ENCODE measurements at regions not wholly inside any gene's neighbourhood (a gene's known extent, or its start where the extent isn't known, plus 50 kb on each side); places are given as distances from the start of the nearest gene placed in this dataset.

DNA sequence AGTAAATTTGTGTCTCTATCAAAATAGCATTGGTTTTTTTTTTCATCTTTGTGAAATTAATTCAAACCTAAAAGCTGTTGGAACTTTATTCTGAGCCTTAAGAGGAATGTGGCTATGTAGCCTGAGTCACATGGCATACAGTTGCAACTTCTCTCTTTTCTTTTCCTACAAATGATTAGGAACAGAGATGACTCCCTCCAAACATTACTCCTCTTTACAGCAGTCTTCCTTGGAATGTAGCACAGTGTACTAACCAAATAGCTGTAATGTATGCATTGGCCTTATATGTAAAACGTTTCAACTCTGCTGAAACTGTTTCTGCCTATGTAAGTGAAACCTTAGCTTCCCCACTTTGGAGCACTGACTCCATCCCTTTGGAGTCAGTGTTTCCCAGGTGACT is 100.9 kb upstream of the MAP1B start:
- H3K4me2 ChIP-seq (ENCODE audit: unreplicated experiment): no peak overlapping the region
- no peaks in the 10 kb centered on the region for H3K9me3 ChIP-seq (ENCODE audit: low read depth)
- no peak for TF ChIP-seq EZH2 (IDR thresholded peaks at IDR 0.05; ENCODE audit: insufficient read depth, poor library complexity, severe bottlenecking)
- no peak for TF ChIP-seq EZH2phosphoT487 (IDR thresholded peaks at IDR 0.05; ENCODE audit: insufficient read depth, low read depth)
- H3K27me3 ChIP-seq (replicated peaks; ENCODE audit: insufficient read depth): peaks cover 11% of the 10 kb centered on the region
- DNase-seq: peak; percentile 27
- H3K9ac ChIP-seq: no peak overlapping the region
- no peaks in the 10 kb centered on the region for H4K20me1 ChIP-seq (ENCODE audit: insufficient read depth)
- H3K4me3 ChIP-seq: no peak overlapping the region
- no peaks in the 10 kb centered on the region for H3K79me2 ChIP-seq (ENCODE audit: insufficient read depth)
- no peaks in the 10 kb centered on the region for H3K9me2 ChIP-seq (ENCODE audit: insufficient read depth)
- H3F3A ChIP-seq (ENCODE audit: insufficient read depth): no peaks in the 10 kb centered on the region
- no peaks in the 10 kb centered on the region for H3K4me1 ChIP-seq (ENCODE audit: insufficient read depth)
- in situ Hi-C loops (cut with MboI): no loop called here
- no peak overlapping the region for H3K27ac ChIP-seq
- no peaks in the 10 kb centered on the region for H3K36me3 ChIP-seq (ENCODE audit: low read depth)
- WGBS, 2 experiments (ENCODE audit: low coverage in 1 of 2, low lambda C conversion rate in 2 of 2, missing lambda C conversion rate in 2 of 2): 7 to 10% methylated on average over 1 of the region's 1 CpG
- no peak overlapping the region for H2AFZ ChIP-seq

DNA sequence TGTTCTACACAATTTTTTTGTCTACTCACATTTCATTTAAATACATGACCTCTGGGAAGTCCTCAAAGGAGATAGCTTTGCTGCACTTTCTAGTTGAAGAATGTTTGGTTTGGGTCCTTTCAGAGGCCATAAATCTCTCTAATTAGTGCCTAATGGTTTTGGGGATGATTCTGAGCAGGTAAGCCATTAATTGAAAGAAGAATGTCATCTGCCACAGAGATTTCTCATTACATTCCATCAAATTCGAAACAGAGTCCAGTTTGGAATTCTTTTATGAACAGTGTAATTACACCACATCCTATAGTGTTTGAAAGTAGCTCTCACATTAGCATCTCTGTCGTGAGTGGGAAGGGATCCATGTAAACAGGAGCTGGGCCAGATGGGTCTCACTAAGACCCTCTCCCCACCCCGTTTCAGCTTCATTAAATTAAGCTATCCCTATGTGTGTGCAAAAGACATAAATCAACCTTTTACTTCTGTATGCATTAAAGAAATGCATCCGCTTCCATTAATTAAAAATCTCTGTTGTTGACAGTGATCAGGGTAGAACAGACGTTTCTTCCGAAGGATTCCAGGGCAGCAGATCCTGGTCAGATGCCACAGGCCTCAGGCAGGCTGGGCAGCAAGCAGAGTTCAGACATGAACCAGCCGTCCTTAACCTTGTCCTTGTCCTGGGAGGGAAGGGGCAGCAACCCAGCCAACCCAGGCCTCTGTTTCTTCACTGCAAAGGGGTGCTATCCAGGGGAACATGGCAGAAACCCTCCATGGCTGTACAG is 99.8 kb upstream of the MAP1B start:
- no peak overlapping the region for H3K4me2 ChIP-seq (ENCODE audit: unreplicated experiment)
- H3K36me3 ChIP-seq (ENCODE audit: low read depth): no peaks in the 10 kb centered on the region
- H3K9ac ChIP-seq: no peak overlapping the region
- H3K79me2 ChIP-seq (ENCODE audit: insufficient read depth): no peaks in the 10 kb centered on the region
- H3K9me3 ChIP-seq (ENCODE audit: low read depth): no peaks in the 10 kb centered on the region
- WGBS, 2 experiments (ENCODE audit: low coverage in 1 of 2, low lambda C conversion rate in 2 of 2, missing lambda C conversion rate in 2 of 2): 47 to 51% methylated on average over 7 of the region's 7 CpGs
- peaks cover 7% of the 10 kb centered on the region for H3K27me3 ChIP-seq (replicated peaks; ENCODE audit: insufficient read depth)
- H3K4me3 ChIP-seq: no peak overlapping the region
- H3K4me1 ChIP-seq (ENCODE audit: insufficient read depth): no peaks in the 10 kb centered on the region
- H3K27ac ChIP-seq: no peak overlapping the region
- DNase-seq: no peak
- no peaks in the 10 kb centered on the region for H4K20me1 ChIP-seq (ENCODE audit: insufficient read depth)
- H2AFZ ChIP-seq: no peak overlapping the region
- H3K9me2 ChIP-seq (ENCODE audit: insufficient read depth): no peaks in the 10 kb centered on the region
- TF ChIP-seq EZH2 (IDR thresholded peaks at IDR 0.05; ENCODE audit: insufficient read depth, poor library complexity, severe bottlenecking) (no peak), EZH2phosphoT487 (IDR thresholded peaks at IDR 0.05; ENCODE audit: insufficient read depth, low read depth) (no peak)
- in situ Hi-C loops (cut with MboI): no loop called here
- no peaks in the 10 kb centered on the region for H3F3A ChIP-seq (ENCODE audit: insufficient read depth)

DNA sequence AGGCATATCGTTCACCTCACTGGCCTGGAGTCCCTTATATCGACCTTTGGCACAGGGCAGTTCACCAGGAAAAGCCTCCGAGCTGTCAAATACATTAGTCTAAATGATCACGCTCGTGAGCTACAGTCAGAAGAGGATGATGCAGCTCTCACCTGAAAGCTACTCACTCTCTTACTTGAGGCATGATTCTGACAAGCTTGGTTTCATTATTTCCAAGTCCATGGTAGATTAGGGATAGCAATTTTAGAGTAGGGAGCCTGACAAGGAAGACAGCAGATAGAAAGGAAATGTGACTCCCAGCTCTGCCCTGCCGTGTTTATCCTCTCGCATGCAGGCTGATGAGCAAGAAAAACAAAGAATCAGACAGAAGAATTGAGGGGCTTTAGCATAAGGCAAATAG is 98.0 kb upstream of the MAP1B start:
- no peak for DNase-seq
- Histone ChIP-seq H3K9me3 (ENCODE audit: low read depth) (no peaks in the 10 kb centered on the region), H3K4me2 (ENCODE audit: unreplicated experiment) (no peak overlapping the region), H2AFZ (no peak overlapping the region), H3F3A (ENCODE audit: insufficient read depth) (no peaks in the 10 kb centered on the region), H3K9me2 (ENCODE audit: insufficient read depth) (no peaks in the 10 kb centered on the region), H3K9ac (no peak overlapping the region), H3K36me3 (ENCODE audit: low read depth) (no peaks in the 10 kb centered on the region), H3K79me2 (ENCODE audit: insufficient read depth) (no peaks in the 10 kb centered on the region), H4K20me1 (ENCODE audit: insufficient read depth) (no peaks in the 10 kb centered on the region), H3K27me3 (replicated peaks; ENCODE audit: insufficient read depth) (no peaks in the 10 kb centered on the region), H3K4me3 (no peak overlapping the region), H3K4me1 (ENCODE audit: insufficient read depth) (no peaks in the 10 kb centered on the region), H3K27ac (no peak overlapping the region)
- in situ Hi-C loops (cut with MboI): no loop called here
- 71 to 76% methylated on average over 7 of the region's 7 CpGs for WGBS, 2 experiments (ENCODE audit: low coverage in 1 of 2, low lambda C conversion rate in 2 of 2, missing lambda C conversion rate in 2 of 2)
- no peak for TF ChIP-seq EZH2 (IDR thresholded peaks at IDR 0.05; ENCODE audit: insufficient read depth, poor library complexity, severe bottlenecking)

DNA sequence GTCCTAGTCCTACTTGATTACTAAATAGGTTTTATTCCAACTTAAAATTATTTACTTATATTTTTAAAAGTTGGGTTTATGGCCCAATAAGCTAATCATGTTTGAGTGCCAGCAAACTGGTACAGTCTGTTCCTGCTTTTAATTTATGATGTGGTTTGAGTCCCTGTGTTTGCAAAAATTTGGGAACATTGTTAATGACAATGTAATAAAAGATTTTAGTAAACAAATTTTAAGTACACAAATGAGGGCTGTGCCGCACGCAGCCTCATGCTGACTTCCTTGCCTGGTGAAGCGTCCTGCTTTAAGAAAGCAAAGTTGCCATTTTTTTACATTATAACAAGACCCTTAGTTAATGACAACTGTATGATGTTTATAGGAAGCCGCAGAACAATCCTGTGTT is 96.8 kb upstream of the MAP1B start:
- no peaks in the 10 kb centered on the region for H3K27me3 ChIP-seq (replicated peaks; ENCODE audit: insufficient read depth)
- no peak overlapping the region for H3K27ac ChIP-seq
- no peak overlapping the region for H3K4me3 ChIP-seq
- H3K9ac ChIP-seq: no peak overlapping the region
- no peak overlapping the region for H2AFZ ChIP-seq
- no peak for TF ChIP-seq EZH2phosphoT487 (IDR thresholded peaks at IDR 0.05; ENCODE audit: insufficient read depth, low read depth)
- no peak for TF ChIP-seq EZH2 (IDR thresholded peaks at IDR 0.05; ENCODE audit: insufficient read depth, poor library complexity, severe bottlenecking)
- H3K9me3 ChIP-seq (ENCODE audit: low read depth): no peaks in the 10 kb centered on the region
- no peaks in the 10 kb centered on the region for H3K4me1 ChIP-seq (ENCODE audit: insufficient read depth)
- H3K9me2 ChIP-seq (ENCODE audit: insufficient read depth): no peaks in the 10 kb centered on the region
- H3F3A ChIP-seq (ENCODE audit: insufficient read depth): no peaks in the 10 kb centered on the region
- WGBS, 2 experiments (ENCODE audit: low coverage in 1 of 2, low lambda C conversion rate in 2 of 2, missing lambda C conversion rate in 2 of 2): 24 to 37% methylated on average over 4 of the region's 4 CpGs
- H3K4me2 ChIP-seq (ENCODE audit: unreplicated experiment): no peak overlapping the region
- in situ Hi-C loops (cut with MboI): no loop called here
- DNase-seq: no peak
- no peaks in the 10 kb centered on the region for H3K79me2 ChIP-seq (ENCODE audit: insufficient read depth)
- no peaks in the 10 kb centered on the region for H4K20me1 ChIP-seq (ENCODE audit: insufficient read depth)
- H3K36me3 ChIP-seq (ENCODE audit: low read depth): no peaks in the 10 kb centered on the region
